B cell (primary cell): ENCODE measurements at regions not wholly inside any gene's neighbourhood (a gene's known extent, or its start where the extent isn't known, plus 50 kb on each side); places are given as distances from the start of the nearest gene placed in this dataset.

ENCODE experiments used
- EZH2 ChIP-seq: IDR thresholded peaks from 2 replicates; pipeline ENCODE4 v1.6.1; 2012; ENCODE audit warnings: borderline replicate concordance, low read depth, mild to moderate bottlenecking, moderate library complexity, low read length; ENCODE audit not compliant: insufficient read depth, poor library complexity, severe bottlenecking
- TF ChIP-seq, protein P1 (sequence below): fragments of 200-600 bp; IDR thresholded peaks from one replicate; pipeline ENCODE4 v1.8.0; 2022; ENCODE audit warnings: antibody characterized with exemption, mild to moderate bottlenecking

DNA sequence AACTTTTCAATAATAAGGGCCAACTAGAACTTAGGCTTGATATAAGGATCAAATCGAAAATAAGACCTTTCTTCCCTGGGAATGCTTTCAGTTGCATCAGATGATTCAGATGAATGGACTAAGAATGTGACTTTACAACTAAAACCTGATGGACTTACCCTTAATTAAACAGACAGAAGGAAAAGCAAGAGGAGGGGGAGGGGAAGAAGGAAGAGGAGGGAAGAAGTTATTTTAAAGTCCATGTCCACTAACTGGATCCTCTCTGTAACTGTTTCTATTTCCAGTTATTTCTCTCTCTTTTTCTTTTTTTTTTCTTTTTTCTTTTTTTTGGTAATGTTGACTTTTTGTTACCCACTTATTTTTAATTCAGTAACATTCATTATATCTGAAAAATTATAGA, 486.0 kb downstream of the MAFB start:
- TF ChIP-seq, protein P1, sequence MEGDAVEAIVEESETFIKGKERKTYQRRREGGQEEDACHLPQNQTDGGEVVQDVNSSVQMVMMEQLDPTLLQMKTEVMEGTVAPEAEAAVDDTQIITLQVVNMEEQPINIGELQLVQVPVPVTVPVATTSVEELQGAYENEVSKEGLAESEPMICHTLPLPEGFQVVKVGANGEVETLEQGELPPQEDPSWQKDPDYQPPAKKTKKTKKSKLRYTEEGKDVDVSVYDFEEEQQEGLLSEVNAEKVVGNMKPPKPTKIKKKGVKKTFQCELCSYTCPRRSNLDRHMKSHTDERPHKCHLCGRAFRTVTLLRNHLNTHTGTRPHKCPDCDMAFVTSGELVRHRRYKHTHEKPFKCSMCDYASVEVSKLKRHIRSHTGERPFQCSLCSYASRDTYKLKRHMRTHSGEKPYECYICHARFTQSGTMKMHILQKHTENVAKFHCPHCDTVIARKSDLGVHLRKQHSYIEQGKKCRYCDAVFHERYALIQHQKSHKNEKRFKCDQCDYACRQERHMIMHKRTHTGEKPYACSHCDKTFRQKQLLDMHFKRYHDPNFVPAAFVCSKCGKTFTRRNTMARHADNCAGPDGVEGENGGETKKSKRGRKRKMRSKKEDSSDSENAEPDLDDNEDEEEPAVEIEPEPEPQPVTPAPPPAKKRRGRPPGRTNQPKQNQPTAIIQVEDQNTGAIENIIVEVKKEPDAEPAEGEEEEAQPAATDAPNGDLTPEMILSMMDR: no peak
- no peak for TF ChIP-seq EZH2
